ENCODE measurements at regions not wholly inside any gene's neighbourhood (a gene's known extent, or its start where the extent isn't known, plus 50 kb on each side); places are given as distances from the start of the nearest gene placed in this dataset.
"Not testable (repeated sequence)": the region's sequence is repeated elsewhere in the genome, so short reads cannot be mapped to it uniquely, and the experiment has no call there.

- peaks cover 3% of the 10 kb centered on the region for H3K27me3 Mint-ChIP-seq
- no peaks in the 10 kb centered on the region for H3K36me3 Mint-ChIP-seq
- CTCF ChIA-PET: no interaction called here
- no peak overlapping the region for H3K4me3 Mint-ChIP-seq
- H3K9me3 Mint-ChIP-seq: no peaks in the 10 kb centered on the region
- H3K27ac Mint-ChIP-seq: no peak overlapping the region
- H3K4me1 Mint-ChIP-seq: no peaks in the 10 kb centered on the region
- no peak for DNase-seq
Observed at GRCh38 chr2:219856602-219857001, 229.2 kb downstream of the SLC4A3 start.

DNA sequence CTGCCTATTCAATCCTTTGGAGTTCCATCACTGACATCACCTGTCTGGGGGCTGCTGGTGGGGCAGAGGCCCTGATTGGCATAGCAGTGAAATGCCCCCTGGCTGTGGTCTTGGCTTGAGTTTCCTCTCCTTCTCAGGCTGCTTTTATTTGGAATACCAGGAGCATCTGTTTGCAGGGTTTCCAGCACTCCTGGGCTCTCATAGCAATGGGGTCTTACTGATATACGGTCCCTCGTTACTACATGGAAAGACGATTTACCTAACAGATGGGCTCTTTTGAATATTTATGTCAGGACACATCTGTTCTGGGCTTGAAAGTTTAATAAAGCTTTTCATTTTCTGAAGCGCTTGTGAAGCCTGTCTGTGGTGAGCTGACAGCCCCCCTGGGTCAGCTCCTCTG is 230.3 kb downstream of the SLC4A3 start:
- H3K9me3 Mint-ChIP-seq: no peaks in the 10 kb centered on the region
- H3K27ac Mint-ChIP-seq: no peak overlapping the region
- peaks cover 3% of the 10 kb centered on the region for H3K27me3 Mint-ChIP-seq
- H3K36me3 Mint-ChIP-seq: no peaks in the 10 kb centered on the region
- CTCF ChIA-PET: no interaction called here
- no peak for DNase-seq
- no peak overlapping the region for H3K4me3 Mint-ChIP-seq
- no peaks in the 10 kb centered on the region for H3K4me1 Mint-ChIP-seq

DNA sequence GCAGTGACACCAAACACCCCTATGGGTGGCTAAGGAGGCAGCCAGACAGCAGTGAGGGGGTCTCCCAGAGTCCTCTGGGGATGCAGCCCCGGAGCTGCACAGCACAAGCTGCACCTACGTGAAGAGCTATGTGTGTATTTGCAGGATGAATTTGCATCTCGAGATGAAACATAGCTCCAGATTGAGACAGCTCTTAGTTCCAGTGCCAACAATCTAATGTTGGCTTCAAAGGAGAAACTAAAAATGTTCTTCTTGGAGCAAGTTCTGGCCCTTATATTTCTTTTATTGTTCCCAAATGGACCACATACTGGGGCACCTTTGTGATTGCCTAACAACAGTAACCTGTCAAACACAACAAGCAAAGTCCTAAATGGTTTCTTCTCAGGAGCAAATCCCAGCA is 233.9 kb downstream of the SLC4A3 start:
- Mint-ChIP-seq H3K9me3 (no peaks in the 10 kb centered on the region), H3K27ac (no peak overlapping the region), H3K27me3 (no peaks in the 10 kb centered on the region), H3K4me1 (no peaks in the 10 kb centered on the region), H3K36me3 (no peaks in the 10 kb centered on the region), H3K4me3 (no peak overlapping the region)
- CTCF ChIA-PET: interaction anchor here (0.6 kb wide), 1 partner anchor 165 kb away, joined by 3 read pairs; no protein-coding TSS in a partner anchor
- no peak for DNase-seq

GRCh38 chr2:219864154-219864553 is 236.7 kb downstream of the SLC4A3 start:
- Mint-ChIP-seq H3K27me3 (no peaks in the 10 kb centered on the region), H3K4me1 (no peaks in the 10 kb centered on the region), H3K4me3 (no peak overlapping the region), H3K9me3 (no peaks in the 10 kb centered on the region), H3K36me3 (no peaks in the 10 kb centered on the region), H3K27ac (no peak overlapping the region)
- no peak for DNase-seq
- CTCF ChIA-PET: no interaction called here

DNA sequence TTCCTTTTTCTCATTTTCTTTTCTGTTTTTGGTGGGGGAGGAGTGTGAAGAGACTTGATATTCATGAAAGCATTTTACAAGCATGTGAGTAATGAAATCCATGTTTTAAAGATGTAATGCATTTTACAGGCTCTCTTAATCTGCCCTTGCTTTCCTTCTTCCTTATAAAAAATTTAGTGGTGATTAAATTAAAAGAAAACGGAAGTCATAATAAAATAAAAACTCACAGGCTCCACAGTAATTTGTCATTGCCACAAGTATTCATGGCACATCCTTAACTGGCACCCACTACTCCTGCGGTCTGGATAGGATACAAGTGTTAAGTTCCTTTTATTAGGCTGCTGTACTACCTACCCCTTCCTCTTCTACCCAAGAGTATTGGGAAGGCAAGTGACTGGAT is 241.2 kb downstream of the SLC4A3 start:
- Mint-ChIP-seq H3K4me1 (no peaks in the 10 kb centered on the region), H3K4me3 (no peak overlapping the region), H3K27me3 (no peaks in the 10 kb centered on the region), H3K27ac (no peak overlapping the region), H3K36me3 (no peaks in the 10 kb centered on the region), H3K9me3 (no peaks in the 10 kb centered on the region)
- CTCF ChIA-PET: no interaction called here
- no peak for DNase-seq

DNA sequence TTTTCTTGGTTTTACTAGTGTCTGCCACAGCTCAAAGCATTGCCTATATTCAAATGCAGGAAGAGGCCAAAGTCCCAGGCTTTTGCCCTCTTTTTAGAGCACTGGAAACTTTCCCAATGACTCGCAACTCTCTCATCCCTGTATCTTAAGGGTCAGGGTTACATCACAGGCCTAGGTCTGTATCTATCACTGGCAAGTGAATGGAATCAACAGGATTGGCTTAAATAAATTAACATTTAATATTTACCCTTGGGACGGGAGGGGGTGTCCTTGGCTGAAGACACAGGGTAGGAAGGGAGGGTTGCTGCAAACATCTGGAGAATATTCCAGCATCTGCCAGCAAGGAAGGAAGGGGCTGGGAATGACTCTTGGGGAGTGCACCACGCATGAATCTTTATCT is 242.6 kb downstream of the SLC4A3 start:
- no peak overlapping the region for H3K4me3 Mint-ChIP-seq
- DNase-seq: no peak

GRCh38 chr2:219871351-219871750 is 243.9 kb downstream of the SLC4A3 start:
- no peaks in the 10 kb centered on the region for H3K4me1 Mint-ChIP-seq
- H3K4me3 Mint-ChIP-seq: no peak overlapping the region
- H3K36me3 Mint-ChIP-seq: no peaks in the 10 kb centered on the region
- H3K27ac Mint-ChIP-seq: no peak overlapping the region
- H3K9me3 Mint-ChIP-seq: no peaks in the 10 kb centered on the region
- CTCF ChIA-PET: no interaction called here
- no peaks in the 10 kb centered on the region for H3K27me3 Mint-ChIP-seq
- no peak for DNase-seq

More for the DNA sequence above, 242.6 kb downstream of the SLC4A3 start:
- CTCF ChIA-PET: no interaction called here
- Mint-ChIP-seq H3K36me3 (no peaks in the 10 kb centered on the region), H3K27me3 (no peaks in the 10 kb centered on the region), H3K9me3 (no peaks in the 10 kb centered on the region), H3K27ac (no peak overlapping the region), H3K4me1 (no peaks in the 10 kb centered on the region)

DNA sequence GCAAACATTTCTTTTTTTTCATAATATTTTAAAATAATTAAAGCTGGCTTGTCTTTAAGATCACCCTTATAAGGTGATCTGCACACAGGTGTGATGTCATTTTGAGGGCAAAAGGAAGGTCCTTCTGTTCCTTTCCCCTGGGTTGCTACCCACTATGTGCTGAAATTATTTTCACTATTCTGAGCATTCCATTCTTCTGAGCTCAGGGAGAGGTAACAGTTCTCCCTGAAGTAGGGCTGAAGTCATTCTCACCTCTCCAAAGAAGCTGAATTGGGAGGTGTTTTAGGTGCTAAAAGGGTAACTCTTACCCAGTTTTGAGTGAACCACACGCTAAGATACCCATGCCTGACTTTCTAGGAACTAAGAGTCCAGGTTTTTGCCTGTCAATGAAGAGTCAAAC is 247.6 kb downstream of the SLC4A3 start:
- H3K36me3 Mint-ChIP-seq: no peaks in the 10 kb centered on the region
- H3K4me3 Mint-ChIP-seq: no peak overlapping the region
- no peak for DNase-seq
- no peaks in the 10 kb centered on the region for H3K9me3 Mint-ChIP-seq
- H3K27me3 Mint-ChIP-seq: no peaks in the 10 kb centered on the region
- CTCF ChIA-PET: no interaction called here
- no peak overlapping the region for H3K27ac Mint-ChIP-seq
- H3K4me1 Mint-ChIP-seq: no peaks in the 10 kb centered on the region

GRCh38 chr2:219875986-219876385 is 248.6 kb downstream of the SLC4A3 start:
- H3K4me3 Mint-ChIP-seq, H3K27me3 Mint-ChIP-seq, H3K36me3 Mint-ChIP-seq, H3K4me1 Mint-ChIP-seq, H3K27ac Mint-ChIP-seq, DNase-seq, H3K9me3 Mint-ChIP-seq, CTCF ChIA-PET: not testable (repeated sequence)

GRCh38 chr2:219876931-219877330 is 249.5 kb downstream of the SLC4A3 start:
- DNase-seq: no peak
- CTCF ChIA-PET: no interaction called here
- no peaks in the 10 kb centered on the region for H3K36me3 Mint-ChIP-seq
- no peak overlapping the region for H3K4me3 Mint-ChIP-seq
- H3K27ac Mint-ChIP-seq: no peak overlapping the region
- no peaks in the 10 kb centered on the region for H3K4me1 Mint-ChIP-seq
- H3K9me3 Mint-ChIP-seq: no peaks in the 10 kb centered on the region
- no peaks in the 10 kb centered on the region for H3K27me3 Mint-ChIP-seq

DNA sequence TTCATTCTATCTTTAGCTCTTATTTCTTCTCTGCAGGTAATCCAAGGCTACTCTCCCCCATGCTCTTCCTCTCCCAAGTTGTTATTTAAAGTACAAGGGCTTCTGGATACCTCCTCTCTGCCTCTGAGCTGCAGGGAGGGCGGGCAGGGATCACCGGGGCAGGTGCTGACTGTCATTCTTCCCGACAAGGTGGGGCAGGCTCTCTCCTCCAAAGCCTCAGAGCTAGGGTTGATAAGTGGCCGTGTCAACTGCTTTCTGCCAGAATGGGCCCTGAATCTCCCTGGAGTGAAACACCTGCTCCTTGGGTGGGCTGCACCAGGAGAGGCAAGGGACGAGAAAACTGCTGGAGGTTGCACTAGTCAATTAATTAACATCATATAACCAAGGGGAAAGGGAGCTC is 250.3 kb downstream of the SLC4A3 start:
- DNase-seq: no peak
- CTCF ChIA-PET: no interaction called here
- Mint-ChIP-seq H3K9me3 (no peaks in the 10 kb centered on the region), H3K4me1 (no peaks in the 10 kb centered on the region), H3K36me3 (no peaks in the 10 kb centered on the region), H3K4me3 (no peak overlapping the region), H3K27me3 (no peaks in the 10 kb centered on the region), H3K27ac (no peak overlapping the region)

GRCh38 chr2:219878516-219878915 is 251.1 kb downstream of the SLC4A3 start:
- Mint-ChIP-seq H3K4me3 (no peak overlapping the region), H3K36me3 (no peaks in the 10 kb centered on the region), H3K27me3 (no peaks in the 10 kb centered on the region), H3K9me3 (no peaks in the 10 kb centered on the region), H3K4me1 (no peaks in the 10 kb centered on the region), H3K27ac (no peak overlapping the region)
- DNase-seq: no peak
- CTCF ChIA-PET: no interaction called here

DNA sequence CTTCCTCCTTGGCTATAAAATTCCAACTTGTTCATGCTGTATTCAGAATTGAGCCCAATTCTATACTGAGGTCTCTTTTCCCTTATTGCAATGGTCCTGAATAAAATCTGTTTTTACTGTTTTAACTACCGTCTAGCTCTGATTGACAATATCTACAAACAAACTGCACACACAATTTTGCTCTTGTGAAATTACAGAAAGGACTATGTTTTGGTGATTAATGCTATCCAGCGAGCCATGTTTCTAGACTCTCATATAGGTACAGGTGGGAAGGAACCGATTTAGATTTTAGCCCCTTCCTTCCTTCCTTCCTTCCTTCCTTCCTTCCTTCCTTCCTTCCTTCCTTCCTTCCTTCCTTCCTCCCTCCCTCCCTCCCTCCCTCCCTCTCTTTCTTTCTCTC is 254.4 kb downstream of the SLC4A3 start:
- CTCF ChIA-PET: no interaction called here
- no peak for DNase-seq
- Mint-ChIP-seq H3K9me3 (no peaks in the 10 kb centered on the region), H3K36me3 (no peaks in the 10 kb centered on the region), H3K4me3 (no peak overlapping the region), H3K27me3 (no peaks in the 10 kb centered on the region), H3K27ac (no peak overlapping the region), H3K4me1 (no peaks in the 10 kb centered on the region)

- no peak overlapping the region for H3K4me3 Mint-ChIP-seq
- no peak overlapping the region for H3K27ac Mint-ChIP-seq
- H3K36me3 Mint-ChIP-seq: no peaks in the 10 kb centered on the region
- no peak for DNase-seq
- no peaks in the 10 kb centered on the region for H3K4me1 Mint-ChIP-seq
- no peaks in the 10 kb centered on the region for H3K9me3 Mint-ChIP-seq
- CTCF ChIA-PET: no interaction called here
- no peaks in the 10 kb centered on the region for H3K27me3 Mint-ChIP-seq
Observed at GRCh38 chr2:219886615-219887014, 259.2 kb downstream of the SLC4A3 start.

DNA sequence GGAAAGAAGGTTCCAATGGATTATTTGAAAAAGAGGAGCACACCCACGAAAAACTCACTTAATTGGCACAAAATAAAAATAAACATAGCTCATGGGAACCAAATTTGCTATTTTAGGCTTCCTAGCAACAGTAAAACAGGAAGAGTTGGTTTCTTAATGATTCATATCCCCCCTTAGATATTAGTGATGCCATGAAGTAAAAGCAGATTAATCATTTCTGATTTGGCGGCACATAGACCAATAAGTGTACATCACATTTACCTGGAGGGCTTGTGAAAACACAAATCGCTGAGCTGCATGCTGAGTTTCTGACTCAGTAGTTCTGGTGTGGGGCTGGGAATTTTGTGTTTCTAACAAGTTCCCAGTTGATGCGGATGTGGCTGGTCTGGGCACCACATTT is 260.4 kb downstream of the SLC4A3 start:
- no peaks in the 10 kb centered on the region for H3K4me1 Mint-ChIP-seq
- CTCF ChIA-PET: no interaction called here
- no peak overlapping the region for H3K4me3 Mint-ChIP-seq
- no peaks in the 10 kb centered on the region for H3K36me3 Mint-ChIP-seq
- DNase-seq: no peak
- H3K27ac Mint-ChIP-seq: no peak overlapping the region
- H3K9me3 Mint-ChIP-seq: no peaks in the 10 kb centered on the region
- H3K27me3 Mint-ChIP-seq: no peaks in the 10 kb centered on the region

DNA sequence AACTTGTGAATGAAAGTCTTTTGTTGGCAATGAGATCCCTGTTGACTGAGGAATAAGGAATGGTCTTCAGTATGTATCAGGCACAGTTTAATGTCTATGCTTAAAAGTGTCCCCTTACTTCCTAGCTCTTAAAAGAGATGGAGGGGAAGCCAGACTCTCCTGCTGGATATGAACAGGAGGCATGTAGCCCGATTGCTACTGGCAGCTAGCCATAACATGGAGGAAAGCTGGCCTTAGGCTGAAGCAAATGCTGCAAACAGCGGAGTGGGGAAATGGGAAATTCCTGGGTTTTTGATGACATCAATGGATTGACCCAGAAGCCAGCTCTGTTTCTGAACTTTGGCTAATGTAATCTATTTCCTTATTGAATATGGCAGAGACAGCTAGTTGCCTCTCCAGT is 266.1 kb downstream of the SLC4A3 start:
- no peak overlapping the region for H3K4me3 Mint-ChIP-seq
- no peak for DNase-seq
- CTCF ChIA-PET: no interaction called here
- H3K4me1 Mint-ChIP-seq: no peaks in the 10 kb centered on the region
- no peak overlapping the region for H3K27ac Mint-ChIP-seq
- no peaks in the 10 kb centered on the region for H3K9me3 Mint-ChIP-seq
- H3K36me3 Mint-ChIP-seq: no peaks in the 10 kb centered on the region
- H3K27me3 Mint-ChIP-seq: no peaks in the 10 kb centered on the region
